GM21423 (cell line): ENCODE measurements at regions not wholly inside any gene's neighbourhood (a gene's known extent, or its start where the extent isn't known, plus 50 kb on each side); places are given as distances from the start of the nearest gene placed in this dataset.
"Not testable (repeated sequence)": the region's sequence is repeated elsewhere in the genome, so short reads cannot be mapped to it uniquely, and the experiment has no call there.

Experiments used
- ATAC-seq: cut with Tn5 transposase; IDR thresholded peaks from one replicate; pipeline ENCODE4 v1.9.1; 2021; ENCODE audit warnings: mild to moderate bottlenecking, moderate library complexity; ENCODE audit not compliant: unreplicated experiment

DNA sequence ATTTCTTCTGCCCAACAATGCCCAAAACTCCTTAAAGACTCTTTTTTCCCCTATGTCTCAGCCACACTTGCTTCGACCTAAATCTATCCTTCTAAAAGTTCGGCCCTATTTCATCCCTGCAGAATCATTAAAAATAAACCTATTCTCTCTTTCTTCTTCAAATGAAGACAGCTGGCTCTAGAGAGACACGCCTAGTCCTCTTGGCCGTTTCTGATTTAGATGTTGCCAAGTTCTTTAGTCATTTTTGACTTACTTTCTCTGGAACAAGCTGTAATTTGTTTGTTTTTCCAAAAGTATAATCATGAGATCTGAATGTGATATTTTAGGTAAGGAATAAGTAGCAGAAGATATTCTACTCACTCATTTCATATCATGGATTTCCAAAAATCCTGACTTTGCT is 211.6 kb downstream of the CENPC start:
- ATAC-seq: no peak

DNA sequence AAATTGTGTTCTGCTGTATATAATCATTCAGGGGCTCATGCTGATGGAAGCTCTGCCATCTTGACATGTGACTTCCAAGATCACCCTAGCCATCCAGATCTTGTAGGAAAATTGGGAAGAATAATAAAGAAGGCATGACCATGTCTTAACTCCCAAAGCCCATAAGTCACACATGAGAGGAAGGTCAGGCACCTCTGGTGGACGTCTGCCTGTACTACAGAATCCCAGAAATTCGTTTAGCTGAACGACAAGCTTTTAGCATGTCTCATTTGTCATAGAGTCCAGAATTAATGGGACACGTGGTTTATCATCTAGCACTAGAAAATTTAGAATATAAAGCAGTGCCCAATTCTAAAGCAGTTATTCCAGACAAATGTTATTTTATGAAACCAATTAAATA is 212.7 kb downstream of the CENPC start:
- peak; percentile 85 for ATAC-seq

DNA sequence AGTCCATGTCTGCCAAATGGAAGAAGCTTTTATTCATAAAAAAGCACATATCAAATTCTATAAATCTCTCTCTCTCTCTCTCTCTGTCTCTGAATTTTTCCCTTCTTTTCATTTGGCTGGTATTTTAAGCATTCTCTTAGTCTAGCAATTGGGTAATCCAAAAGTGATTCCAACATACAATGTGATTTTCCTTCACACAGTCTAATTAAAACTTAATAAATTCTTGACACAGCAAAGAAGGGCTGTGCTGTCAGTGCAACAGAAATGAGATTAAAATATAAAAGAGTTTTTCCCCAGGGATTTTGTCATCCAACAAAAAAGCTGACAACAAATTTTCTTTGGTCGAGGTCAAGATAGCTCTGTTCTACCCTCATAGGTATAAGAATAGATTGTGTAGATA is 216.9 kb downstream of the CENPC start:
- ATAC-seq: no peak

DNA sequence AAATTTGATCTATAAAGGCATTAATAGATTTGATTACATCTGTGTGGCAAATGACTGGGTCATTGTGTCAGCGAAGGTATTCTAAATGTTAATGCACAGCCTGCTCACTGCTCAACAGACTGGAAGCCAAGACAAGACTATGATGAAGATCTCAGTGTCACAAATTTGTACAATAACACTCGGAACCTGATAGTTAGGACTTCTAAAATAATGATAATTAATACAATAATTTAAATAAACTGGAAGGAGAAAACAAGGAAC is 217.4 kb downstream of the CENPC start:
- ATAC-seq: no peak

DNA sequence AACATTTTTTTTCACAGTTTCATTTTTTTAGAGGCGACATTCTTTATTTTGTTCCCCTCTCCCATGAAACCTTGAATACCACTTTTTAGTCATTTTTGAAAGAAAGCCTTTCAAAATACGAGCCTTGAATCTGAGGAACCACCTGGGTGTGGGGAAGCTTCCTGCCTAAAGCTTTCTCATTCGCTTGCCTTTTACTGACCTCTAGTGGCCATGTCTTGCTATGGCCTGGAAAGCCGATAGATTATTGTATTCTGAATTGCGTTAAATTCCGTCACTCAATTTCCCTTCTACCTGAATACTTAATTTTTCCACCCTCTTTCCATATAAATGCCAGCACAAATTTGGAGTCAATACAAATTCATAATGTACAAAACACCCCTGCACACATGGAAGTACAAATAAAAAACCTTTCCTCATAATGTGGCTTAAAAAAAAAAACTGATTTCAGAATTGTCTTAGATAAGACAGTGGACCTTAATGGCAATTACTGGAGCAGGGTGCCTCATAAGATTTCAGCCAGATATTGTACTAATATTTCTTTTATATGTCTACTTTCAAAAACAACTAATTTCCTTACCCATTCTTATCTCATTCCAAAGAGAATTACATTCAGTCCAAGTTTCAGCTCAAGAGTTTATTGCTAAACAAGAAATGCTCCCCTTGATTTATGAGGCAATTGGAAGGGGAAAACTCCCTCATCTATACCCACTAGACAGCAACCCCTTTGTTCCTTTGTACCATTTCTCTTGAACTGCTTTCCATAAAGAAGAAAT is 217.9 kb downstream of the CENPC start:
- peak; percentile 94 for ATAC-seq

DNA sequence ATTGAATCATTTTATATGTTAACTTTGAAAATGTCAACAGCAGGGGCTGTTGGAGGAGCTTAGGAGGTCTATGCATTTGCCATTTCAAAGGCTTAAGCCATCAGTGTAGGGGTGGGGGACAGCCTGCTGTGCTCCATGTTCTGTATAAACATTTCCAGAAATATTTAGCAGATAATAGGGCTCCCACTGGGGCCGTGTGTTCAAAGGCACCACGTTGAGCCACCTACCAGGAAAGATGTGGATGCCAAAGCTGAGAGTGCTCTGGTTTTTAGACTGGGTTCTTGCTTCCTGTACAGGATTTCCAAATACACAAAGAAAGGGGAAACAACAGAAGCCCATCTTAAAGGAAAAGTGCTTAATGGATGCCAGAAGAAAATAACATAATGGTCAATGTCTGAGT is 219.5 kb downstream of the CENPC start:
- no peak for ATAC-seq

DNA sequence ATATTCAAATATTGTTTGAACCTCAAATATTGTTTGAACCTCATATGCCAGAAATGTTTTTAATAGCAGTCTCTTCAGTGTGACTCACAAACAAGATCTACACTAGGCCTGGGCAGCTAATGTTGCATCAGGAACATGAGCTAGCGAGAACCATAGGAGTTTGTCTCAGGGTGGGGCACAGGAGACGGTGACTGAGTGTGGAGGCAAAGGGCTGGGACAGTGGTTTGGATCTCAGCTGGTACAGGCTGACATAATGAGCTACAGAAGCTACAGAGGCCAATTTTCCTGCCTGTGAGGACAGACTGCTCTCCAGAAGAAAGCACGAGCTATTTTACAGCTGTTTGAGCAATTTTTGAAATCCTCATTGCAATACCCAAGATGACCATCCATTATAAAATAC is 224.7 kb downstream of the CENPC start:
- no peak for ATAC-seq

DNA sequence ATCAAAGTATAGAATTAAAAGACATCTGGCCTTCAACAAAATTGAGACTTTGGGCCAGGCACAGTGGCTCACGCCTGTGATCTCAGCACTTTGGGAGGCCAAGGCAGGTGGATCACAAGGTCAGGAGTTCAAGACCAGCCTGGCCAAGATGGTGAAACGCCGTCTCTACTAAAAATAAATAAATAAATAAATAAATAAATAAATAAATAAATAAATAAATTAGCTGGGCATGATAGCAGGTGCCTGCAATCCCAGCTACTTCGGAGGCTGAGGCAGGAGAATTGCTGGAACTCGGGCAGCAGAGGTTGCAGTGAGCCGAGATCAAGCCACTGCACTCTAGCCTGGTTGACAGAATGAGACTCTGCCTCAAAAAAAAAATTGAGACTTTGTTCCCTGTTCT is 225.7 kb downstream of the CENPC start:
- not testable (repeated sequence) for ATAC-seq

DNA sequence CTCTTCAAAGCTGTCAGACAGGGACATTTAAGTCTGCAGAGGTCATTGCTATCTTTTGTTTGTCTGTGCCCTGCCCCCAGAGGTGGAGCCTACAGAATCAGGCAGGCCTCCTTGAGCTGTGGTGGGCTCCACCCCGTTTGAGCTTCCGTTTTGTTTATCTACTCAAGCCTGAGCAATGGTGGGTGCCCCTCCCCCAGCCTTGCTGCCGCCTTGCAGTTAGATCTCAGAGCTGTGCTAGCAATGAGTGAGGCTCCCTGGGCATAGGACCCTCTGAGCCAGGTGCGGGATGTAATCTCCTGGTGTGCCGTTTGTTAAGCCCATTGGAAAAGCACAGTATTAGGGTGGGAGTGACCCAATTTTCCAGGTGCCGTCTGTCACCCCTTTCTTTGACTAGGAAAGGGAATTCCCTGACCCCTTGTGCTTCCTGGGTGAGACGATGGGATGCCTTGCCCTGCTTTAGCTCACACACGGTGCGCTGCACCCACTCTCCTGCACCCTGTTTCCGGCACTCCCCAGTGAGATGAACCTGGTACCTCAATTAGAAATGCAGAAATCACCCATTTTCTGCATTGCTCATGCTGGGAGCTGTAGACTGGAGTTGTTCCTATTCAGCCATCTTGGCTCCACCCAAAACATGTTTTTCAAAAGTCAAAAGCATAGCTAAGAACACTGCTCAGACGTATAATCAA is 244.7 kb downstream of the CENPC start:
- not testable (repeated sequence) for ATAC-seq

DNA sequence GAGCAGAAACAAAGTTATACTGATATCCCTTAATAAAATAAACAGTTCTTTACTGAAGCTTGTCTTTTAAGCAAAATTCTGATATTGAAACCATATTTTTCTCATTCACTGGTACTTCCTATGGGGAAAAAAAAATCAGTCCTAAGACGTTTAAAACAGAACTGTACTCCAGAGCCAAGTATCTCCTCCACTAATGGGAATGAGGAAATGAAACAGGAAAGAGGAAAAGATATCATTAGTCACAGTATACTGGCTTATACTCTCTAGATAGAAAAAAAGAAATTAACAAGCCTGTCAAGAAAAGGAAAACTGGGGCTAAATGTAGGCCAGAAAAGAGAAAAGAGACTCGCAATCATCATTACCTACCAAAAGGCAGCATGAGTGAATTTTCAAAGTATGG is 252.7 kb downstream of the CENPC start:
- ATAC-seq: no peak

DNA sequence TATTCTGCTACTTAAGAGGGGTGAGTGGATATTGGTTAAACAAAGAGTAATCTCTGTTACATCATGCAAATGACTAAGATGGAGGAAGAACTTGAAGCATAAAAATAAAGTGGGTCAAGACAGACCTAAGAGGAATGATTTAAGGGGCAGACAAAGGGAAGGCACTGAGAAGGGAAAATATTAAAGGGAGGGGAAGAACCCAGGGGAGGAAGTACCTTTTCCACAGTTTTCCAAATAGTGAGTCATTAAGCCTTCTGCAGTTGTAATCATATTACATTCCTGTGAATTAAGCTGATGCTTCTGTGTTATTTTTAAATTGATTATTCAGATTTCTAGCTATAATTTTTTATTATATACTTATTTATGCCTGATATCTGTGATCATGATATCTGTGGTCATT is 253.3 kb downstream of the CENPC start:
- ATAC-seq: no peak

DNA sequence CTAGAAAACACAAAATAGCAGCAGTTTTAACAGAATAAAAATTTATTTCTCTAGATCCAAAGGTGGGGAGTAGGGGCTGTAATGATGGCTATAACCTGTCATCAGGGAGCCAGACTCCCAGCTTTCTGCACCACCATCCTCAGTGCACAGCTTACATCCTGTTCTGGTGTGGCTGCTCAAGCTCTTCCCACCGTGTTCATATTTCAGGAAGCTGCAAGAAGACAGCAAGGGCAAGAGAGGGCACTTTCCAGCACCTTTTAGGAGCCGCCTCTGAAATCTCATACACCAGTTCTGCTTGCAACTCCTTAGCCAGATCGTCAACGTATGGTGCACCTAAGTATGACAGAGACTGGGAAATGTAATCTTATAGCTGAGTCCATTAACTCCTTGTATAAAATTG is 253.7 kb downstream of the CENPC start:
- ATAC-seq: no peak

DNA sequence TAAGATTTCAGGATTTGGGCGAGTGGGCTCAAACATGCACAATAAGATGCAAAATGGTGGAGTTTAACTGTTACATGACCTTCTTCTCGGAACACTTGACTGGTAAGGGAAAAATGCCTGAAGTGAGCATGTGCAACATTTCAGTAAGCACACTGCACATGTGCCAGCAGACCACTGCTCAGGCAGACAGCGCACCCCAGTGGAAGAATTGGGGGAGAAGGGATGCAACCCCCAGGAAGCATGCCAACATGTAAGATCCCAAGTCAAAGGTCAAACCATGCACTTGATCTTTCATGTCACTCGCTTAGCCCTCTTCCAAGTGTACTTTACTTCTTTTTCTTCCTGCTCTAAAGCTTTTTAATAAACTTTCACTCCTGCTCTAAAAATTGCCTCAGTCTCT is 256.3 kb downstream of the CENPC start:
- peak; percentile 71 for ATAC-seq

DNA sequence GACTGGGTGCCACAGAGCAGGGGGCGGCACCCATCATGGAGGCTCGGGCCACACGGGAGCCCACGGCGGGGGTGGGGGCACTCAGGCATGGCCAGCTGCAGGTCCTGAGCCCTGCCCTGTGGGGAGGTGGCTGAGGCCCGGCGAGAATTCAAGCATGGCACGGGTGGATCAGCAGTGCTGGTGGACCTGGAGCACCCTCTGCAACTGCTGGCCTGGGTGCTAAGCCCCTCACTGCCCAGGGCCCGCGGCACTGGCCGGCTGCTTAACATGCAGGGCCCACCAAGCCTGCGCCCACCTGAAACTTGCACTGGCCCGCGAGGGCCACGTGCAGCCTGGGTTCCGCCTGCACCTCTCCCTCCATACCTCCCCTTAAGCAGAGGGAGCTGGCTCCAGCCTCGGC is 258.6 kb downstream of the CENPC start:
- ATAC-seq: no peak

DNA sequence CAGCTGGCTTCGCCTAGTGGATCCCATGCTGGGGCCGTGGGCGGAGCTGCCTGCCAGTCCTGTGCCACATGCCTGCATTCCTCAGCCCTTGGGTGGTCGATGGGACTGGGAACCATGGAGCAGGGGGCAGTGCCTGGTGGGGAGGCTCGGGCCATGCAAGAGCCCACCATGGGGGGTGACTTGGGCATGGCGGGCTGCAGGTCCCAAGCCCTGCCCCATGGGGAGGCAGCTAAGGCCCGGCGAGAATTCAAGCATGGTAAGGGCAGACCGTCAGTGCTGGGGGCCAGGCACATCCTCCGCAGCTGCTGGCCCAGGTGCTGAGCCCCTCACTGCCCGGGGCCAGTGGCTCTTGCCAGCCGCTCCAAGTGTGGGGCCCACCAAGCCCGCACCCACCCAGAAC is 262.6 kb downstream of the CENPC start:
- no peak for ATAC-seq

DNA sequence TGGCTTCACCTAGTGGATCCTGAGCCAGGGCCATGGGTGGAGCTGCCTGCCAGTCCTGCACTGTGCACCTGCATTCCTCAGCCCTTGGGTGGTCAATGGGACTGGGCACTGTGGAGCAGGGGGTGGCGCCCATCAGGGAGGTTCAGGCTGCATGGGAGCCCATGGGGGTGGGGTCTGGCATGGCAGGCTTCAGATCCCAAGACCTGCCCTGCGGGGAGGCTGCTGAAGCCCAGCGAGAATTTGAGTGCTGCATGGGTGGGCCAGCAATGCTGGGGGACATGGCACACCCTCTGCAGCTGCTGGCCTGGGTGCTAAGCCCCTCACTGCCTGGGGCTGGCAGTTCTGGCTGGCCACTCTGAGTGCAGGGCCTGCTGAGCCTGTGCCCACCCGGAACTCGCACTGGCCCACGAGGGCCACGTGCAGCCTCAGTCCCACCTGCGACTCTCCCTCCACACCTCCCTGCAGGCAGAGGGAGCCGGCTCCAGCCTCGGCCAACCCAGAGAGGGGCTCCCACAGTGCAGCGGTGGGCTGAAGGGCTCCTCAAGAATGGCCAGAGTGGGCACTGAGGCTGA is 270.0 kb downstream of the CENPC start:
- ATAC-seq: no peak

DNA sequence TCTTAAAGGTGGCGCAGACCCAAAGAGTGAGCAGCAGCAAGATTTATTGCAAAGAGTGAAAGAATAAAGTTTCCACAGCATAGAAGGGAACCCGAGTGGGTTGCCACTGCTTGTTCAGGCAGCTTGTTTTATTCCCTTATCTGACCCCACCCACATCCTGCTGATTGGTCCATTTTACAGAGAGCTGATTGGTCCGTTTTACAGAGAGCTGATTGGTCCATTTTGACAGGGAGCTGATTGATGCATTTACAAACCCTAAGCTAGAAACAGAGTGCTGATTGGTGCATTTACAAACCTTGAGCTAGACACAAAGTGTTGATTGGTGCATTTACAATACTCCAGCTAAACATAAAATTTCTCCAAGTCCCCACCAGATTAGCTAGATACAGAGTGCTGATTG is 270.6 kb downstream of the CENPC start:
- not testable (repeated sequence) for ATAC-seq

DNA sequence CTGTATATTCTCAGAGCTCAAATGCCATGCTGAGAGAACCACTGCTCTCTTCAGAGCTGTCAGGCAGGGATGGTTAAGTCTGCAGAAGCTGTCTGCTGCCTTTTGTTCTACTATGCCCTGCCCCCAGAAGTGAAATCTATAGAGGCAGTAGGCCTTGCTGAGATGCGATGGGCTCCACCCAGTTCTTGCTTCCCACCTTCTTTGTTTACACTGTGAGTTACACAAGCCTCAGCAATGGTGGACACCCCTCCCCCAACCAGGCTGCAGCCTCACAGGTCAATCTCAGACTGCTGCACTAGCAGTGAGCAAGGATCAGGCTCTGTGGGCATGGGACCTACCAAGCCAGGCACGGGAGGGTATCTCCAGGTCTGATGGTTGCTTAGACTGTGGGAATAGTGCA is 271.6 kb downstream of the CENPC start:
- ATAC-seq: no peak

DNA sequence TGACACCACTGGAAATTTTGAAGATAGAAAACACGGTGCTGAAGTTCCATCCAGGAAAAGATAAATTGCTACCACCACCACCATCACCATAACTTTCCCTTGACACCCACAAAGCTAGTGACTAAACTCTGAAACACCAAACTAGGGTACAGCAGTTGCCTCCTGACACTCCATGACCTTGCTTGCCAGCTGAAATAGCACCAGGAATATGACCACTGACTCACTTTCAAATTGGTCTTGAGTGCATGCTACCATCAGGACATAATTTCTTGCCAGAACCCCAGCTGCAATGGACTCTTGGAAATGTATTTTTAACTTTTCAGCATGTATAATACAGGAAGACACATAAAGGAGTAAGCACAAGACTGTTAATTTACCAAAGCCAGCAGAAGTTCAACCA is 283.3 kb downstream of the CENPC start:
- no peak for ATAC-seq

DNA sequence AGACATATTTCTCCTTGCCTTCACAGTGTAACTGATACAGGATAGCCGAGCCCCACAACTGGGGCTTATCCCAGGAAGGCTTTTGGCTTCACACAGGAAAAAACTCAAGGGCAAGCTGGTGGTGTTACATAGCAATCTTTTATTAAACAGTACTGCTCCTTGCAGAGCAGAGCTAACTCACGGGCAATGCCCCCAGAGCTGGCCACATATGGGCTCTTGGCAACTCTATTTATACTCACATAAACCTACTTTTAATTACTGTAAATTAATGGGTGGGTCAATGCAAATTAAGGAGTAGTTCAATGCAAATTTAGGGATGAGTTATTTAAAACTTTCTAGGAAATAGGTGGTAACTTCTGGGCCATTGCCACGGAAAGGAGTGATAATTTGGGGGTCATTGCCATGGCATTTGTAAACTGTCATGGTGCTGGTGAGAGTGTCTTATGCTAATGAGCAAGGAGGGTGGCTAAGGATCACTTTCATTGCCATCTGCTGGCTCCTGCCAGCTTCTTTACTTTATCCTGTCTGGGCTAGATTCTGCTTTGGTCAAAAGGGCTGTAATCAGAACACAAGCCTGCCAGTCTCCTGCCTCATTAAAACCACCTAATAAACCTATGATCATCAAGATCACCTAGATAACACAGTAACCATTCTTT is 288.8 kb downstream of the CENPC start:
- ATAC-seq: no peak

DNA sequence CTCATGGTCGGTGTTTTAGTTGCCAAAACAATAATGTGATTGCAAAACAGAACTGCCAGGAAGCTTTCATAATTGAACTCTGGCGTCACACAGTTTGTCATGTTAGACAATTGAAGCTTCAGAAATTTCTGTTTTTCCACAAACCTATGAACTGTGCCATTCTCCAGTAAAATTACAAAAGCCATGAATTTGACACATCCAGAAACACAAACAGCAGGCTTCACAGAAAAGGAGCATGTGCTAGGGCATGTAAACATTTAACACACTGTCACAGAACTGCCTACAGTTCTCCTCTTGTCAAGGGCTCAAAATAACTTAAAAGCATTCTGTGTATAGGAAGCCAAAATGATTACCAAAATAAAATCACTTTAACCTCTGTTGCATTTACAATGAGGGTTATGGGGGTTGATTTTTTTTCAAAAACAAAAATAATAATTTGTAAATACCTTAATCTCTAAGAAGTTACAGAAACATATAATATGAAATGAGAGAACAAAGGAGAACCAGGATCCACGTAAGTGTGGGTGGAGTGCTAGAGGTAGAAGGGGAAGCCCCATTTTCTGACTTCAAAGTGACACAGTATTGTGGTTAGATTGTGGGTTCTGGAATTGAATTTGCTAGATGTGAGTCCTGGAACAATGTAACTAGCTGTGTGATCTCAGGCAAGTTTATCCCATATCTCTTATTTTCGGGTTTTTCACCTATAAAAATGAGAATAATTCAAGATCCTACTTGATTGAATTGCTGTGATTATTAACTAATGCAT is 295.0 kb downstream of the CENPC start:
- no peak for ATAC-seq
